ACC112 (cell line): ENCODE measurements at regions not wholly inside any gene's neighbourhood (a gene's known extent, or its start where the extent isn't known, plus 50 kb on each side); places are given as distances from the start of the nearest gene placed in this dataset.

Experiments used
- H2AFZ ChIP-seq: fragments of 200-600 bp; sonication (generic); one replicate; pipeline ENCODE4 v1.6.0; 2017; ENCODE audit warnings: antibody characterized with exemption, low read length; ENCODE audit not compliant: unreplicated experiment
- H3K27ac ChIP-seq: fragments of 200-600 bp; sonication (generic); 2 replicates; pipeline ENCODE4 v1.5.1; 2014; ENCODE audit warnings: low read depth, mild to moderate bottlenecking, antibody characterized with exemption, low read length, moderate library complexity
- H3K27me3 ChIP-seq: fragments of 200-600 bp; sonication (generic); 2 replicates; pipeline ENCODE4 v1.6.1; 2014; ENCODE audit warnings: mild to moderate bottlenecking, antibody characterized with exemption, low read length, moderate library complexity, mixed read lengths; ENCODE audit not compliant: insufficient read depth
- H3K36me3 ChIP-seq: fragments of 200-600 bp; sonication (generic); 2 replicates; pipeline ENCODE4 v1.6.1; 2016; ENCODE audit warnings: mild to moderate bottlenecking, antibody characterized with exemption, low read length, moderate library complexity, mixed read lengths; ENCODE audit not compliant: insufficient read depth
- H3K4me1 ChIP-seq: fragments of 200-600 bp; sonication (generic); one replicate; pipeline ENCODE4 v1.6.1; 2016; ENCODE audit warnings: low read length, mixed read lengths; ENCODE audit not compliant: insufficient read depth, unreplicated experiment, control insufficient read depth
- H3K4me3 ChIP-seq: fragments of 200-600 bp; sonication (generic); 2 replicates; pipeline ENCODE4 v1.5.1; 2014; ENCODE audit warnings: mild to moderate bottlenecking, low read depth, low read length
- H3K79me2 ChIP-seq: fragments of 200-600 bp; sonication (generic); one replicate; pipeline ENCODE4 v1.6.0; 2016; ENCODE audit warnings: low read length; ENCODE audit not compliant: control insufficient read depth, unreplicated experiment, insufficient read depth

DNA sequence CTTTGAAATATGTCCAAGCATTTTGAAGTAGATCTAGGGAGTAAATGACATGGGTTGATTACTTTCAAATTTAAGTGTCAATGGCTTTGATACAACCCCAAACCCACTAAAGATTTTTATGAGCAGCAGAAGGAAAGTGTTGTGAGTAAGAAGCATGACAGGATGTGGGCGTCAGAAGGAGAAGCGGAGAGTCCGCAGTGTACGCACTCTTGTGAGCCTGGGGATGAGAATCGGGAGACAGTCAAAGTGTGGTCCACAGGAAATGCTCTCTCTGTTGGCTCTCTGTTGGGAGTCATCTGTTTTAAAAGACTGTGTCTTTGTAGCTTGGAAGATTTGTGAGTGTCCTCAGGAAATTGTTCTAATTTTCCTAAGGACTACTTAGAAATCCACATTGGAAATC lies 629.8 kb upstream of the ADARB2 start:
- Histone ChIP-seq H3K79me2 (no peaks in the 10 kb centered on the region), H3K36me3 (no peaks in the 10 kb centered on the region), H3K4me3 (no peak overlapping the region), H2AFZ (no peak overlapping the region), H3K27me3 (no peaks in the 10 kb centered on the region), H3K27ac (no peak overlapping the region), H3K4me1 (no peaks in the 10 kb centered on the region)

DNA sequence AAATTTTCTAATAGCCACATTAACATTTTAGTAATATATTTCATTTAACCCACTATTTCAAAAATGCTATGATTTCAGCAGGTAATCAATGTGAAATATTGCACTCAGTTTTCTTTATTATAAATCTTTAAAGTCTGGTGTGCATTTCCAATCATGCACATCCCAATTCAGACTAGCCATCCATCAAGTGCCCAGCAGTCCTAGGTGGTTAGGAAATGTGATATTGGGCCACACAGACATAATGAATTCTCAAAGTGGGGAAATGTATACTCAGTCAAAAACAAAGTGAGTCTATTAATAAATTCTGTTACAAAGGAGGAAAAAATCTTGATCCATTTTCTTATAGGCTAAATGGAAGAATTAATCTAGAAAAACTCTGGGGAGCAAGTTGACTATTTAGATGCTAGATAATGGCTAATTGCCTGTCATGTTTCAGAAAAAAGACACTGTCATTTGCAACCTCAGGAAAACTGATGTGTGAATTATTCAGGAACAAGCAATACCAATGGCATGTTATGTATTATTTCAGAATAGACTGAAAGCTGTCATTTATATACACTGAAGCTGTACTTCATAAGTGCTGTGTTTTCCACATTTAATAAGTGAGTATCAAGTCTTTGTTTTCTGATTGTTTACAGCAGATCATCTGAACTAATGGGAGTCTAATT lies 629.1 kb upstream of the ADARB2 start:
- H2AFZ ChIP-seq, result no peak overlapping the region
- H3K27ac ChIP-seq, result no peak overlapping the region
- H3K4me1 ChIP-seq, result no peaks in the 10 kb centered on the region
- no peaks in the 10 kb centered on the region for H3K27me3 ChIP-seq
- H3K79me2 ChIP-seq, result no peaks in the 10 kb centered on the region
- no peaks in the 10 kb centered on the region for H3K36me3 ChIP-seq
- no peak overlapping the region for H3K4me3 ChIP-seq

DNA sequence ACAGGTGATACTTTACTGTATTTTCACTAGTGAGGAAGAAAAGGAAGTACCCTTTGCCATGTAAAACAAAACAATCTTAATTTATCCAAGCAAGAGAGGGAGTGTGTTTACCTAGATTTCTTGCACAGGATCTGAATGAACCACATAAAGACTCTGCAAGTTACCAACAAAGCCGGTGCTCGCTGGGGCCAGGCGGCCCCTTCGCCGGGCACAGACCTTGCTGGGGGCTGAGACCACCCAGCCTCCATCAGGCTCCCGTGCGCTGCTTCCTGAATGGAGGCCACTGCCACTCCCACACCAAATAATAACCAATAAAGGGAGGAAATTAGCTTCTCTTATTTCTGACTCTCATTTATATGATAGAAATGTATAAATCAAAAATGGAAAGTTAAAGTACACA lies 625.0 kb upstream of the ADARB2 start:
- Histone ChIP-seq H3K36me3 (no peaks in the 10 kb centered on the region), H3K79me2 (no peaks in the 10 kb centered on the region), H3K27ac (no peak overlapping the region), H2AFZ (no peak overlapping the region), H3K4me1 (no peaks in the 10 kb centered on the region), H3K27me3 (no peaks in the 10 kb centered on the region), H3K4me3 (no peak overlapping the region)

DNA sequence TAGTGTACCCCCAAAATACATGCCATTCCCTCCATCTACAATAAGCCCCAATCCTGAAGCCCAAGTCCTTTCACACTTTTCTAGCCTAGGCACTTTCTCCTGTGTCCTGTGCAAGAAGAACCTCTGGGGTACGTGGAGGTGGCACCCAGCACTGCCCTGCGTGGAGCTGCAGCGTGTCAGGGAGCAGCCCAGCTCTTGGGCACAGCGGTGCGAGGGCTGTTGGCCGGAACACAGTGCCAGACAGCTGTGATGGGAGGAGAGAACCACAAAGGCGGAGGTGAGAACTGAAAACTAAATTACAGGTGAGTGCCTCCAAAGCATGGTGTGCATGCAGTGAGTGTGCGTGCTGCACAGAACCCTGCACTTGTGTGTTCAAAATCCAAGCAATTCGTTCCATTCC lies 621.3 kb upstream of the ADARB2 start:
- H3K4me3 ChIP-seq, result no peak overlapping the region
- no peaks in the 10 kb centered on the region for H3K36me3 ChIP-seq
- no peaks in the 10 kb centered on the region for H3K79me2 ChIP-seq
- H3K27ac ChIP-seq, result no peak overlapping the region
- H3K27me3 ChIP-seq, result no peaks in the 10 kb centered on the region
- no peak overlapping the region for H2AFZ ChIP-seq
- H3K4me1 ChIP-seq, result no peaks in the 10 kb centered on the region

DNA sequence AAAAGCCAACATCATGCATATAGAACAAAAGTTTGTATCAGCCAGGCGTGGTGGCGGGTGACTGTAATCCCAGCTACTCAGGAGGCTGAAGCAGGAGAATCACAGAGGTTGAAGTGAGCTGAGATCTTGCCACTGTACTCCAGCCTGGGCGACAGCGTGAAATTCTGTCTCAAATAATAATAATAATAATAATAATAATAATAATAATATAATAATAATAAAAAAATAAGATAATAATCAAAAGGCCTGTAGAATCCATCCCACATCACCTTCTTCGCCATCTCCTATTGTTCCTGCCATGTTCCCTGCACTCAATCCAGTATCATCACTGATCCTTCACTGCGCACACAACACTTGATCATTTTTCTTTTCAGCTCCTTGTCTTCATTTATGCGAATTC lies 619.3 kb upstream of the ADARB2 start:
- Histone ChIP-seq H3K27ac (no peak overlapping the region), H3K36me3 (no peaks in the 10 kb centered on the region), H3K4me3 (no peak overlapping the region), H3K27me3 (no peaks in the 10 kb centered on the region), H2AFZ (no peak overlapping the region), H3K79me2 (no peaks in the 10 kb centered on the region), H3K4me1 (no peaks in the 10 kb centered on the region)

DNA sequence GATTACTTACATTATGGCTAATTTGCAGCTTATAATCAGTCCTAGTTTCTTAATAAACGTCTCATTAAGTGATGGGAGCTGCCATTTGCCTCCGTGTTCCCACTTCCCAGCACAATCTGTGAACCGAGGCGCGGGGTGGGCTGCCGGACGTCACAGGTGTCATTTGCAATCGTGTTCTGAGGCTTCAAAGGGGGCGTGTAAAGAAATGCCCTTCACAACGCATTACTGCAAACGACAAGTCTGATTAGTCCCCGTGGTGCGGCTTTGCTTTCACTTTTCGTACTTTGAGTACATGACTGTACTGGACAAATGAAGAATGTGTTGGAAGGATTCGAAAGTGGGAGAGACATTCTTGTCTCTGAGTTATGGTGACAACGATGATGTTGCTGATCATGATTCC lies 614.2 kb upstream of the ADARB2 start:
- Histone ChIP-seq H2AFZ (no peak overlapping the region), H3K27me3 (no peaks in the 10 kb centered on the region), H3K36me3 (no peaks in the 10 kb centered on the region), H3K79me2 (no peaks in the 10 kb centered on the region), H3K4me1 (no peaks in the 10 kb centered on the region), H3K27ac (no peak overlapping the region), H3K4me3 (no peak overlapping the region)

DNA sequence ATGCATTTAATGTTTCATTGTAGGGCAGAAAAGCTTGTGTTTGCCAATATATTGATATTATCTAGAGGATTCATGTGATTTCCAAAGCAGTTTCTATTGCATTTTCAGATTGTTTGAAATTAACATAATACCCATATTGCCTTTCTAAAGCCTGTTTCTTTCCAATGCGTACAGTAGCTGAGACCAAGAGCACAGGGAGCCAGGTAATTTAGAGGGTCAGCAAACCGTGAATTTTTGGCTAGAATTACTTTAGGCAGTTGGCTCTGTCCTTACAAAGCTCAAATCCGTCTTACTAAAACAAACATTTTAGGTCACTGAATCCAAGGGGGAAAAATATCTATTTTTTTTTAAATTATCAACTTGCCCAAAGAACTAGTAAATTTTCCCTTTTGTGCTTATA lies 604.9 kb upstream of the ADARB2 start:
- H3K79me2 ChIP-seq, result no peaks in the 10 kb centered on the region
- H2AFZ ChIP-seq, result no peak overlapping the region
- no peak overlapping the region for H3K4me3 ChIP-seq
- no peaks in the 10 kb centered on the region for H3K4me1 ChIP-seq
- no peak overlapping the region for H3K27ac ChIP-seq
- H3K36me3 ChIP-seq, result no peaks in the 10 kb centered on the region
- H3K27me3 ChIP-seq, result no peaks in the 10 kb centered on the region

DNA sequence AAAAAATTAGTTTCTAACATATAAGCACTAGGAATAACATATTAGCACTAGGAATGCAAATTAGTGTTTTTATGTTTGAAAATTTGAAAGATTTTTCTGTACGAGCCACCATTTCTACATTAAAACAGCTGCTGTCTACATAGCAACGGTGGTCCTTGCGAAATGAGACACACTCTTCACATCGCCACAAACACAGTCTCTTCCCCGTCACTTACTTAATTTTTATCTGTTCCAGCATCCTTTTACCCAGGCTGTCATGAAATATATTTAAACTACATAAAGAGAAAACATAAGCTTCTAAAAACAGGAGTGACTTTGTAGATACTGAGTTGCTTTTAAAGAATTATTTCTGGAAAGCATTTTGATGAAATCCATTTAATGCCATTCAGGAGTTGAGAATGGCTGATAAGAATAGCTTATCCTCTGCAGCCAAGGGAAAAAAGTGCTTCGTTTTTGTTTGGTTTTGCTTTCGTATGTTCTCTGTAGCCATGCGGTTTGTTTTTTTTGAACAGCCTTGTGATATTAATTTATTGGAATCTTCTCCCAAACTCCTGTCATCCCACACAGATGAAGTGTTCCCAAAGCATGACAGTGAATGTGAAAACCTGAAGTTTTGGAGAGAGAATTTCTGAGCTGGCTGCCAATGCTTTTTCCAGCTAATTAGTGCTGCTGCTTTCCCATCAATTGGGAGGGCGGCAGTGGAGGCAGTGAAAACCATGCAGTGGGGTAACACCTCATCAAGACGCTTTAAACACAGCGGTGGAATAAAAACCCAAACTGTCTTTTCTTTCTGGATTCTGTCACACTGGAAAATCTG lies 603.7 kb upstream of the ADARB2 start:
- Histone ChIP-seq H3K27me3 (no peaks in the 10 kb centered on the region), H3K4me3 (no peak overlapping the region), H3K36me3 (no peaks in the 10 kb centered on the region)

DNA sequence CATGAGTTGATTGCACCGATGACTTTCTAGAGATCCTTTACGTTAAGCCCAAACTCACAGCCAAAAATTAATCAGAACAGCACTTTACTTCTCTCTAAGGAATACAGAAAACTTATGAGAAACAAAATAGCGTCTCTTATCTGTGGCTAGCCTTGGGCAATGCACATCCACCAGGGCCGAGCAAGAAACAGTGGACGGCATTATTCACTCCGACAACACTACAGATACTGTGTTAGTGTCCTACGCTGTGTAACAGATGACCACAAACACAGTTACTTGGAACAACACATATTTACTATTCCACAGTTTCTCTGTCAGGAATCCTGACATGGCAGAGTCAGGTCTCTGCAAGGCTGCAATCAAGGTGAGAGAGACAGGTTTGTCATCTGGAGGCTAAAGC lies 598.3 kb upstream of the ADARB2 start:
- Histone ChIP-seq H2AFZ (no peak overlapping the region), H3K27ac (no peak overlapping the region), H3K4me3 (no peak overlapping the region), H3K27me3 (no peaks in the 10 kb centered on the region), H3K79me2 (no peaks in the 10 kb centered on the region), H3K36me3 (no peaks in the 10 kb centered on the region), H3K4me1 (no peaks in the 10 kb centered on the region)

More for the DNA sequence above, 603.7 kb upstream of the ADARB2 start:
- H3K4me1 ChIP-seq, result no peaks in the 10 kb centered on the region
- no peaks in the 10 kb centered on the region for H3K79me2 ChIP-seq
- H3K27ac ChIP-seq, result no peak overlapping the region
- H2AFZ ChIP-seq, result no peak overlapping the region

DNA sequence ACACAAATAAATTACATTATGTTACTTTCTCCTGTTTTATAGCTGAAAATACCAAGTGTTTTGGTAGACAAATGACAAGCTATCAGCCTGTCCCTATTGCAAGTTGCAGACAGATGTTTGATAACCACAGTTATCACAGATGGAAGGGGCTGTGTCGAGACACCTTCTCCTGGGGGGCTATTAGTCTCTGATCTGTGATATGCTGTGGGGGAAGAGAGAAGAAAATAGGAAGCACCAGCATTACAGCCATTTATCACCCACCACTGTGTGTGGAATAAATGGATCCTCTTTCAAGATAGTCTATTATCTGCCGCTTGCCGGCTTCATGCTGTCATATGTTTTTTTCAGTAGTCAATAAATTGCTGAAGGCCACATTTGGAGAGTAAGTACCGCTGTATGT lies 597.2 kb upstream of the ADARB2 start:
- no peaks in the 10 kb centered on the region for H3K27me3 ChIP-seq

DNA sequence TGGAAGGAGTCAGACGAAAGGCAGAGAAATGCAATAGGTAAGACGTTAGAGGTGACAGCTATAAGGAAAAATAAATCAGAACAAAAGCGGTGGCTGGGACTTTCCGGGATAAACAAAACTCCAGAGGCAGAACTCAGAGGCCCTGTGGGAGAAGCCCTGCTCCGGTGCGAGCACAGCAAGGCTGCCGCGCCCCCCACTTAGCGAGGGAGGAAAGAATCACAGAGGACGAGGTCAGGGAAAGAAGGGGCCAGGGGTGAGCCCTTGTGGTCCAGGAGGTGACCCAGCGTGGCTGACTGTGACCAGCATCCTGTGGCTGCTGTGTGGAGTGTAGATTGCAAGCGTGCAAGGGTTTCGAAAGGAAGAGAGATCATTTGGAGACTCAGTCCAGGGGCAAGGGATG lies 591.8 kb upstream of the ADARB2 start:
- no peaks in the 10 kb centered on the region for H3K79me2 ChIP-seq
- H3K4me3 ChIP-seq, result no peak overlapping the region
- no peaks in the 10 kb centered on the region for H3K27me3 ChIP-seq
- no peak overlapping the region for H3K27ac ChIP-seq
- H2AFZ ChIP-seq, result no peak overlapping the region
- H3K4me1 ChIP-seq, result no peaks in the 10 kb centered on the region
- no peaks in the 10 kb centered on the region for H3K36me3 ChIP-seq

More for the DNA sequence above, 597.2 kb upstream of the ADARB2 start:
- no peaks in the 10 kb centered on the region for H3K36me3 ChIP-seq
- H3K4me3 ChIP-seq, result no peak overlapping the region
- H2AFZ ChIP-seq, result no peak overlapping the region
- H3K79me2 ChIP-seq, result no peaks in the 10 kb centered on the region
- no peaks in the 10 kb centered on the region for H3K4me1 ChIP-seq
- no peak overlapping the region for H3K27ac ChIP-seq
